ENCODE measurements at regions not wholly inside any gene's neighbourhood (a gene's known extent, or its start where the extent isn't known, plus 50 kb on each side); places are given as distances from the start of the nearest gene placed in this dataset.

GRCh38 chr10:107894516-107894915 is 730.0 kb upstream of the SORCS1 start:
- TF ChIP-seq CTCF (IDR thresholded peaks at IDR 0.05), result no peak
- no peak for TF ChIP-seq POLR2A (IDR thresholded peaks at IDR 0.05)
- TF ChIP-seq EP300 (IDR thresholded peaks at IDR 0.05), result no peak
- TF ChIP-seq POLR2AphosphoS5 (IDR thresholded peaks at IDR 0.05), result no peak
